Colonic mucosa (tissue), 4 donors: ENCODE measurements at regions not wholly inside any gene's neighbourhood (a gene's known extent, or its start where the extent isn't known, plus 50 kb on each side); places are given as distances from the start of the nearest gene placed in this dataset.

Source experiments
- DNase-seq: peaks from one replicate; pipeline ENCODE4 v3.0.0-alpha.2; 2020
- H3K27ac ChIP-seq: fragments of 200-600 bp; one replicate; pipeline ENCODE4 v1.8.0; 2021
- H3K27me3 ChIP-seq: fragments of 200-600 bp; one replicate; pipeline ENCODE4 v1.8.0; 2021
- H3K36me3 ChIP-seq: fragments of 200-600 bp; one replicate; pipeline ENCODE4 v1.8.0; 2021
- H3K4me1 ChIP-seq: fragments of 200-600 bp; one replicate; pipeline ENCODE4 v1.8.0; 2021; ENCODE audit warnings: mild to moderate bottlenecking
- H3K4me3 ChIP-seq: fragments of 200-600 bp; one replicate; pipeline ENCODE4 v1.8.0; 2021
- H3K9ac ChIP-seq, 2 donors: one replicate each; pipeline ENCODE4 v1.7.0; 2013; ENCODE audit warnings: control low read depth in 2 of 2, low read depth in 2 of 2, low read length in 2 of 2
- H3K9me3 ChIP-seq: fragments of 200-600 bp; one replicate; pipeline ENCODE4 v1.8.0; 2021
- intact Hi-C: fragments of 100-400 bp; cut with DNase I; formaldehyde crosslinking; loops from one replicate; pipeline ENCODE4 v1.14.1; 2022
- TF ChIP-seq, protein P1 (sequence below): fragments of 200-600 bp; IDR thresholded peaks from one replicate; pipeline ENCODE4 v1.8.0; 2022; ENCODE audit warnings: antibody characterized with exemption, mild to moderate bottlenecking
- donor health status: healthy.
- donor health status: DM: no; HTN: no; CAD: no.
- donor health status: DM: no; HTN: no; CAD: no.

- Histone ChIP-seq H3K36me3 (no peaks in the 10 kb centered on the region), H3K4me3 (no peak overlapping the region), H3K27me3 (no peaks in the 10 kb centered on the region), H3K27ac (no peak overlapping the region), H3K9ac (no peak overlapping the region), H3K9me3 (no peaks in the 10 kb centered on the region), H3K4me1 (no peaks in the 10 kb centered on the region)
- TF ChIP-seq, protein P1, sequence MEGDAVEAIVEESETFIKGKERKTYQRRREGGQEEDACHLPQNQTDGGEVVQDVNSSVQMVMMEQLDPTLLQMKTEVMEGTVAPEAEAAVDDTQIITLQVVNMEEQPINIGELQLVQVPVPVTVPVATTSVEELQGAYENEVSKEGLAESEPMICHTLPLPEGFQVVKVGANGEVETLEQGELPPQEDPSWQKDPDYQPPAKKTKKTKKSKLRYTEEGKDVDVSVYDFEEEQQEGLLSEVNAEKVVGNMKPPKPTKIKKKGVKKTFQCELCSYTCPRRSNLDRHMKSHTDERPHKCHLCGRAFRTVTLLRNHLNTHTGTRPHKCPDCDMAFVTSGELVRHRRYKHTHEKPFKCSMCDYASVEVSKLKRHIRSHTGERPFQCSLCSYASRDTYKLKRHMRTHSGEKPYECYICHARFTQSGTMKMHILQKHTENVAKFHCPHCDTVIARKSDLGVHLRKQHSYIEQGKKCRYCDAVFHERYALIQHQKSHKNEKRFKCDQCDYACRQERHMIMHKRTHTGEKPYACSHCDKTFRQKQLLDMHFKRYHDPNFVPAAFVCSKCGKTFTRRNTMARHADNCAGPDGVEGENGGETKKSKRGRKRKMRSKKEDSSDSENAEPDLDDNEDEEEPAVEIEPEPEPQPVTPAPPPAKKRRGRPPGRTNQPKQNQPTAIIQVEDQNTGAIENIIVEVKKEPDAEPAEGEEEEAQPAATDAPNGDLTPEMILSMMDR, result no peak
- intact Hi-C loops, result no loop called here
- no peak for DNase-seq
These were observed 693.1 kb upstream of the KIRREL3 start for GRCh38 chr11:127693686-127694085.

- H3K9ac ChIP-seq, result no peak overlapping the region
- no peak overlapping the region for H3K27ac ChIP-seq
- H3K9me3 ChIP-seq, result no peaks in the 10 kb centered on the region
- intact Hi-C loops, result no loop called here
- no peak overlapping the region for H3K4me3 ChIP-seq
- H3K4me1 ChIP-seq, result no peaks in the 10 kb centered on the region
- no peaks in the 10 kb centered on the region for H3K36me3 ChIP-seq
- no peaks in the 10 kb centered on the region for H3K27me3 ChIP-seq
- no peak for DNase-seq
- TF ChIP-seq, protein P1, result no peak
These were observed 682.8 kb upstream of the KIRREL3 start for GRCh38 chr11:127683321-127683720.

GRCh38 chr11:127679816-127680545 is 679.4 kb upstream of the KIRREL3 start:
- H3K27me3 ChIP-seq, result no peaks in the 10 kb centered on the region
- H3K9ac ChIP-seq, result no peak overlapping the region
- no peaks in the 10 kb centered on the region for H3K9me3 ChIP-seq
- H3K27ac ChIP-seq, result no peak overlapping the region
- H3K4me3 ChIP-seq, result no peak overlapping the region
- H3K4me1 ChIP-seq, result no peaks in the 10 kb centered on the region
- no peaks in the 10 kb centered on the region for H3K36me3 ChIP-seq
- intact Hi-C loops, result no loop called here
- DNase-seq, result no peak
- TF ChIP-seq, protein P1, result no peak

DNA sequence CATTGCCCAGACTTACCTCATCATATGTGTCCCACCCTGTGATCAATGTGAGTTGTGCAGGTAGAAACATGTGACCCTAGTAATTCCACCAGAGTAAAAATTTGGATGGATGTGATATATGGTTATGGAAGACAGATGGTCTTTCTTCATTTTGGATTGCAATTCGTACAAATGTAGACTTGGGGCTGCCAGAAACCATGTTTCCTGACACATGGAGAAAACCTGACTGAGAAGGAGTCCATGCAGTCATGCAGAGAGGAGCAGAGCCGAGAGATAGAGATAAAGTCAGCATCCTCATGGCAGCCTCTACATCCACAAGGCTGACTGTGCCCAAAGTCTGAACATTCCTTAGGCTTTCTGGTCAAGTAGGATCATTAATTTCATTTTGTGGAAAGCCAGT is 678.1 kb upstream of the KIRREL3 start:
- no peaks in the 10 kb centered on the region for H3K4me1 ChIP-seq
- no peaks in the 10 kb centered on the region for H3K36me3 ChIP-seq
- no peak overlapping the region for H3K4me3 ChIP-seq
- intact Hi-C loops, result no loop called here
- no peaks in the 10 kb centered on the region for H3K27me3 ChIP-seq
- no peak overlapping the region for H3K27ac ChIP-seq
- TF ChIP-seq, protein P1, result no peak
- no peaks in the 10 kb centered on the region for H3K9me3 ChIP-seq
- DNase-seq, result no peak
- H3K9ac ChIP-seq, result no peak overlapping the region

- intact Hi-C loops, result no loop called here
- Histone ChIP-seq H3K9me3 (no peaks in the 10 kb centered on the region), H3K27me3 (no peaks in the 10 kb centered on the region), H3K4me3 (no peak overlapping the region), H3K36me3 (no peaks in the 10 kb centered on the region), H3K9ac (no peak overlapping the region), H3K27ac (no peak overlapping the region), H3K4me1 (no peaks in the 10 kb centered on the region)
- TF ChIP-seq, protein P1, result no peak
- DNase-seq, result no peak
These were observed 677.3 kb upstream of the KIRREL3 start for GRCh38 chr11:127677660-127678425.
